ENCODE measurements at regions not wholly inside any gene's neighbourhood (a gene's known extent, or its start where the extent isn't known, plus 50 kb on each side); places are given as distances from the start of the nearest gene placed in this dataset.

- Histone ChIP-seq H3K79me2 (no peaks in the 10 kb centered on the region), H3K9me2 (replicated peaks; ENCODE audit: insufficient read depth) (no peaks in the 10 kb centered on the region), H3K27ac (no peak overlapping the region), H3K4me3 (no peak overlapping the region), H3K36me3 (replicated peaks; ENCODE audit: insufficient read depth, low read depth) (no peaks in the 10 kb centered on the region), H4K20me1 (ENCODE audit: insufficient read depth, poor library complexity, severe bottlenecking) (no peaks in the 10 kb centered on the region), H3K4me1 (ENCODE audit: insufficient read depth) (no peaks in the 10 kb centered on the region), H3K27me3 (no peaks in the 10 kb centered on the region), H3K4me2 (no peak overlapping the region), H3K9me3 (ENCODE audit: low read depth) (no peaks in the 10 kb centered on the region), H2AFZ (no peak overlapping the region)
- TF ChIP-seq, protein P1, sequence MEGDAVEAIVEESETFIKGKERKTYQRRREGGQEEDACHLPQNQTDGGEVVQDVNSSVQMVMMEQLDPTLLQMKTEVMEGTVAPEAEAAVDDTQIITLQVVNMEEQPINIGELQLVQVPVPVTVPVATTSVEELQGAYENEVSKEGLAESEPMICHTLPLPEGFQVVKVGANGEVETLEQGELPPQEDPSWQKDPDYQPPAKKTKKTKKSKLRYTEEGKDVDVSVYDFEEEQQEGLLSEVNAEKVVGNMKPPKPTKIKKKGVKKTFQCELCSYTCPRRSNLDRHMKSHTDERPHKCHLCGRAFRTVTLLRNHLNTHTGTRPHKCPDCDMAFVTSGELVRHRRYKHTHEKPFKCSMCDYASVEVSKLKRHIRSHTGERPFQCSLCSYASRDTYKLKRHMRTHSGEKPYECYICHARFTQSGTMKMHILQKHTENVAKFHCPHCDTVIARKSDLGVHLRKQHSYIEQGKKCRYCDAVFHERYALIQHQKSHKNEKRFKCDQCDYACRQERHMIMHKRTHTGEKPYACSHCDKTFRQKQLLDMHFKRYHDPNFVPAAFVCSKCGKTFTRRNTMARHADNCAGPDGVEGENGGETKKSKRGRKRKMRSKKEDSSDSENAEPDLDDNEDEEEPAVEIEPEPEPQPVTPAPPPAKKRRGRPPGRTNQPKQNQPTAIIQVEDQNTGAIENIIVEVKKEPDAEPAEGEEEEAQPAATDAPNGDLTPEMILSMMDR (IDR thresholded peaks at IDR 0.05; ENCODE audit: poor library complexity) = no peak
- no peak for TF ChIP-seq EZH2 (IDR thresholded peaks at IDR 0.05; ENCODE audit: borderline replicate concordance)
- TF ChIP-seq EZH2phosphoT487 (IDR thresholded peaks at IDR 0.05; ENCODE audit: low read depth, severe bottlenecking, unreplicated experiment) = no peak
- DNase-seq (ENCODE audit: low spot score) = no peak
- 77% methylated on average over 3 of the region's 3 CpGs for WGBS (ENCODE audit: low lambda C conversion rate, missing lambda C conversion rate)
These were observed 622.4 kb downstream of the HTR1B start for GRCh38 chr6:76840865-76841264.

DNA sequence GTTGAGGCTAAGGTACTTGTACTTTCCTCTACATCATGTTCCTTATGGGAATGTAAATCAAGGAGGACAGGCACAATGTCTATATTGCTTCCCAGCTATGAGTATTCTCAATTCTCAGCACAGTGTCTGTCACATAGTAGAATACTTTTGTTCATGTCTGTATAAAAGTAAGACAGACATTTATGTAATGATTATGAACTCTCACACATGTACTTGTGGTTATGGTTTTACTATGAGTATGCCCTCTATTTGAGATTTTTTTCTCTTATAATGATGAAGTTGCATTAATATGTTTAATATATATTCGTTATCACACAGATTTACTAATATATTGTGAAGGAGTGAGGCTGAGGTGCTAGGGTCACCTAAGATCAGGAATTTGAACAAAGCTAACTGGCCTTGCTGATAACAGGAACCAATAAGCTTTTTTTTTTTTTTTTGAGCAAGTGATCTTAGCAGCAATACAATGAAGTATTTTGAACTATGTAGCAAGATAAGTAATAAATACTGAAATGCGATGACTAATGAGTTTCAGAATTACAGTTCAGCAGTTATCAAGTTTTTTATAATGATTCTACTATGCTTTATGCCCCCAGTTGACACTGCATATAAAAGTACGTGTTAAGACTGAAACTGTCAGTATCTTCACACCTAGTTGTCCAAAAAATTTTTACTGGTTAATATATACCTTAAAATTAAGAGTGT is 623.1 kb downstream of the HTR1B start:
- H3K27me3 ChIP-seq = no peaks in the 10 kb centered on the region
- H3K9me3 ChIP-seq (ENCODE audit: low read depth) = no peaks in the 10 kb centered on the region
- no peak overlapping the region for H3K27ac ChIP-seq
- H2AFZ ChIP-seq = no peak overlapping the region
- H3K4me2 ChIP-seq = no peak overlapping the region
- WGBS (ENCODE audit: low lambda C conversion rate, missing lambda C conversion rate) = 90% methylated on average over 3 of the region's 3 CpGs
- DNase-seq (ENCODE audit: low spot score) = no peak
- H3K79me2 ChIP-seq = no peaks in the 10 kb centered on the region
- no peaks in the 10 kb centered on the region for H3K9me2 ChIP-seq (replicated peaks; ENCODE audit: insufficient read depth)
- no peak overlapping the region for H3K4me3 ChIP-seq
- no peaks in the 10 kb centered on the region for H3K4me1 ChIP-seq (ENCODE audit: insufficient read depth)
- H4K20me1 ChIP-seq (ENCODE audit: insufficient read depth, poor library complexity, severe bottlenecking) = no peaks in the 10 kb centered on the region
- no peaks in the 10 kb centered on the region for H3K36me3 ChIP-seq (replicated peaks; ENCODE audit: insufficient read depth, low read depth)
- TF ChIP-seq EZH2 (IDR thresholded peaks at IDR 0.05; ENCODE audit: borderline replicate concordance) (no peak), EZH2phosphoT487 (IDR thresholded peaks at IDR 0.05; ENCODE audit: low read depth, severe bottlenecking, unreplicated experiment) (no peak)
- TF ChIP-seq, protein P1 (IDR thresholded peaks at IDR 0.05; ENCODE audit: poor library complexity) = no peak

DNA sequence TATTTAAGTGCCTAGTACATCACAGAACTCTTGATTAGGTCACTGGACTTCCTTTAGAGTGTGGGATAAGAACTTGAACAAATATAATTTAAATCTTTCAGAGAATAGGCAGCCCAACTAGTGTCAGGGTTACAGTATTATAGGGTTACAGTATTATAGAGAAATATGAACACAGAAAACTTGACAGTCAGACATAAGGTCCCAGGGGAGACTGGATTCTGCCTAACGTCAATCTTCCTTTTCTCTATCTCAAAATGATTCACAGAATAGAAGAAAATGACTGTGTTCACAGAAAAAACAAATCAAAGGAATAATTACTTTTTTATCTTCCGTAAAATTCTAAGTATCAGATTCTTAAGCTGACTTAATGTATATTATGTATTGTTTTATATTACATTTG is 623.8 kb downstream of the HTR1B start:
- TF ChIP-seq EZH2 (IDR thresholded peaks at IDR 0.05; ENCODE audit: borderline replicate concordance) = no peak
- no peak for TF ChIP-seq EZH2phosphoT487 (IDR thresholded peaks at IDR 0.05; ENCODE audit: low read depth, severe bottlenecking, unreplicated experiment)
- TF ChIP-seq, protein P1 (IDR thresholded peaks at IDR 0.05; ENCODE audit: poor library complexity) = no peak
- H3K4me1 ChIP-seq (ENCODE audit: insufficient read depth) = no peaks in the 10 kb centered on the region
- no peak overlapping the region for H2AFZ ChIP-seq
- no peaks in the 10 kb centered on the region for H3K9me2 ChIP-seq (replicated peaks; ENCODE audit: insufficient read depth)
- no peak overlapping the region for H3K27ac ChIP-seq
- no peaks in the 10 kb centered on the region for H3K9me3 ChIP-seq (ENCODE audit: low read depth)
- no peak overlapping the region for H3K4me2 ChIP-seq
- H4K20me1 ChIP-seq (ENCODE audit: insufficient read depth, poor library complexity, severe bottlenecking) = no peaks in the 10 kb centered on the region
- H3K79me2 ChIP-seq = no peaks in the 10 kb centered on the region
- 94% methylated on average over 2 of the region's 2 CpGs for WGBS (ENCODE audit: low lambda C conversion rate, missing lambda C conversion rate)
- no peak overlapping the region for H3K4me3 ChIP-seq
- no peak for DNase-seq (ENCODE audit: low spot score)
- no peaks in the 10 kb centered on the region for H3K27me3 ChIP-seq
- H3K36me3 ChIP-seq (replicated peaks; ENCODE audit: insufficient read depth, low read depth) = no peaks in the 10 kb centered on the region

Measured in hepatocyte (in vitro differentiated cells).